B cell (primary cell): ENCODE measurements at regions not wholly inside any gene's neighbourhood (a gene's known extent, or its start where the extent isn't known, plus 50 kb on each side); places are given as distances from the start of the nearest gene placed in this dataset.

Experiments
- ATAC-seq: fragments of 200-7000 bp; cut with Tn5 transposase; one replicate; pipeline ENCODE4 v1.10.0; 2021; ENCODE audit warnings: low read depth, mild to moderate bottlenecking, moderate number of reproducible peaks, moderate library complexity
- CTCF ChIA-PET: fragments of 350-600 bp; sonication (Branson Sonifier 250); formaldehyde crosslinking; loops from one replicate; lab custom pipeline; 2021; ENCODE audit warnings: antibody characterized with exemption, inconsistent platforms; lab: Charles Lee
- POLR2A ChIA-PET: fragments of 350-600 bp; sonication (Branson Sonifier 250); formaldehyde crosslinking; loops from one replicate; lab custom pipeline; 2021; ENCODE audit warnings: antibody characterized with exemption; lab: Charles Lee
- DNase-seq: peaks from one replicate; pipeline ENCODE4 v3.0.0; 2013
- H2AFZ ChIP-seq: 2 replicates; pipeline ENCODE4 v1.6.1; 2012; ENCODE audit warnings: mild to moderate bottlenecking, low read depth, low read length; ENCODE audit not compliant: insufficient read depth, poor library complexity, severe bottlenecking
- H3K27ac ChIP-seq, 2 donors: 1 replicate in 1 of 2; 2 replicates in 1 of 2; pipeline ENCODE4 v1.5.1; 2012 to 2013; ENCODE audit warnings: low read length in 2 of 2, mild to moderate bottlenecking in 2 of 2, moderate library complexity in 1 of 2
- H3K27me3 ChIP-seq, 4 experiments: fragments of 200-600 bp in 1 of 4; sonication (generic) in 1 of 4; replicated peaks in 1 of 4; 1 replicate in 2 of 4; 2 replicates in 2 of 4; pipeline versions ENCODE4 v1.6.1 to v1.7.0; 2013 to 2016; ENCODE audit warnings: low read length in 3 of 4, mild to moderate bottlenecking in 2 of 4, mixed read lengths in 1 of 4, moderate library complexity in 1 of 4; ENCODE audit not compliant: insufficient read depth in 4 of 4, control insufficient read depth in 3 of 4; ENCODE audit errors: control extremely low read depth in 1 of 4
- H3K36me3 ChIP-seq, 2 experiments: replicated peaks in 1 of 2; 1 replicate in 1 of 2; 2 replicates in 1 of 2; pipeline versions ENCODE4 v1.6.1 to v1.7.1; 2013; ENCODE audit warnings: low read length in 1 of 2; ENCODE audit not compliant: insufficient read depth in 2 of 2, control insufficient read depth in 1 of 2; ENCODE audit errors: control extremely low read depth in 1 of 2, extremely low read depth in 1 of 2
- H3K4me1 ChIP-seq, 2 donors: fragments of 200-600 bp in 1 of 2; sonication (generic) in 1 of 2; 1 replicate in 1 of 2; 2 replicates in 1 of 2; pipeline versions ENCODE4 v1.5.1 to v1.6.1; 2013 to 2017; ENCODE audit warnings: low read length in 2 of 2; ENCODE audit not compliant: control insufficient read depth in 2 of 2, insufficient read depth in 2 of 2
- H3K4me2 ChIP-seq: replicated peaks from 2 replicates; pipeline ENCODE3; 2012; ENCODE audit warnings: mild to moderate bottlenecking, low read depth, low read length; ENCODE audit not compliant: poor library complexity, severe bottlenecking
- H3K4me3 ChIP-seq, 5 experiments: fragments of 200-600 bp in 1 of 5; sonication (generic) in 1 of 5; 1 replicate in 3 of 5; 2 replicates in 2 of 5; pipeline versions ENCODE4 v1.5.1 to v1.7.0; 2011 to 2016; ENCODE audit warnings: low read length in 4 of 5, mild to moderate bottlenecking in 4 of 5, low read depth in 2 of 5, control low read depth in 1 of 5, moderate library complexity in 1 of 5; ENCODE audit not compliant: insufficient read depth in 1 of 5; ENCODE audit errors: control extremely low read depth in 1 of 5, extremely low read depth in 1 of 5
- H3K79me2 ChIP-seq: fragments of 200-600 bp; sonication (generic); one replicate; pipeline ENCODE4 v1.6.0; 2016; ENCODE audit warnings: low read length; ENCODE audit not compliant: control insufficient read depth, insufficient read depth
- H3K9ac ChIP-seq: fragments of 200-600 bp; sonication (generic); 2 replicates; pipeline ENCODE4 v1.6.1; 2017; ENCODE audit warnings: mild to moderate bottlenecking, low read length, moderate library complexity
- H3K9me3 ChIP-seq, 3 donors: one replicate each; pipeline versions ENCODE4 v1.6.1 to v1.7.1; 2013; ENCODE audit warnings: low read length in 2 of 3; ENCODE audit not compliant: control insufficient read depth in 2 of 3, insufficient read depth in 1 of 3; ENCODE audit errors: control extremely low read depth in 1 of 3
- H4K20me1 ChIP-seq: 2 replicates; pipeline ENCODE4 v1.6.0; 2012; ENCODE audit warnings: mild to moderate bottlenecking, low read length; ENCODE audit not compliant: insufficient read depth, control insufficient read depth, poor library complexity, severe bottlenecking
- H3K27ac Mint-ChIP-seq: one replicate; pipeline ENCODE4 v1.8.0; 2021; ENCODE audit warnings: mixed read lengths
- H3K27me3 Mint-ChIP-seq: one replicate; pipeline ENCODE4 v1.8.0; 2021; ENCODE audit warnings: mixed read lengths
- H3K4me1 Mint-ChIP-seq: one replicate; pipeline ENCODE4 v1.8.0; 2021; ENCODE audit warnings: mixed read lengths
- H3K4me3 Mint-ChIP-seq: one replicate; pipeline ENCODE4 v1.8.0; 2021; ENCODE audit warnings: mixed read lengths
- H3K9me3 Mint-ChIP-seq: one replicate; pipeline ENCODE4 v1.8.0; 2022; ENCODE audit warnings: mixed read lengths; ENCODE audit not compliant: insufficient read depth
- CTCF ChIP-seq: fragments of 200-600 bp; IDR thresholded peaks from one replicate; pipeline ENCODE4 v1.8.0; 2022; ENCODE audit warnings: antibody characterized with exemption, mild to moderate bottlenecking
- EZH2 ChIP-seq: IDR thresholded peaks from 2 replicates; pipeline ENCODE4 v1.6.1; 2012; ENCODE audit warnings: borderline replicate concordance, low read depth, mild to moderate bottlenecking, moderate library complexity, low read length; ENCODE audit not compliant: insufficient read depth, poor library complexity, severe bottlenecking
- WGBS: methylation state at CpG from one replicate; pipeline ENCODE4 v1.1.5; 2013; ENCODE audit warnings: missing lambda C conversion rate; ENCODE audit not compliant: insufficient coverage; 5-methylcytosine and 5-hydroxymethylcytosine counted together
- intact Hi-C: fragments of 100-400 bp; cut with micrococcal nuclease; formaldehyde crosslinking; loops from one replicate; pipeline ENCODE4 v1.10.0; 2022

- no peak overlapping the region for H3K9ac ChIP-seq
- H3K27ac Mint-ChIP-seq: no peak overlapping the region
- H3K9me3 Mint-ChIP-seq: peaks cover 7% of the 10 kb centered on the region
- H3K79me2 ChIP-seq: no peaks in the 10 kb centered on the region
- H2AFZ ChIP-seq: no peak overlapping the region
- peaks cover 0 to 9% (median 1%) of the 10 kb centered on the region in 3 donors for H3K9me3 ChIP-seq
- H3K27ac ChIP-seq: no peak overlapping the region
- TF ChIP-seq EZH2 (no peak), CTCF (no peak)
- no peaks in the 10 kb centered on the region for H4K20me1 ChIP-seq
- no peak overlapping the region for H3K4me2 ChIP-seq
- ATAC-seq: no peak
- CTCF ChIA-PET: no interaction called here
- intact Hi-C loops: no loop called here
- no peaks in the 10 kb centered on the region for H3K27me3 Mint-ChIP-seq
- no peak overlapping the region for H3K4me3 Mint-ChIP-seq
- no peaks in the 10 kb centered on the region for H3K36me3 ChIP-seq
- H3K27me3 ChIP-seq: no peaks in the 10 kb centered on the region
- no peak overlapping the region for H3K4me3 ChIP-seq
- no peaks in the 10 kb centered on the region for H3K4me1 ChIP-seq
- no peak for DNase-seq
- POLR2A ChIA-PET: no interaction called here
- no peaks in the 10 kb centered on the region for H3K4me1 Mint-ChIP-seq
- WGBS: no CpG with 5 or more reads among the region's 1 CpG
Observed at GRCh38 chr5:25604681-25605080, 959.9 kb upstream of the CDH10 start.

DNA sequence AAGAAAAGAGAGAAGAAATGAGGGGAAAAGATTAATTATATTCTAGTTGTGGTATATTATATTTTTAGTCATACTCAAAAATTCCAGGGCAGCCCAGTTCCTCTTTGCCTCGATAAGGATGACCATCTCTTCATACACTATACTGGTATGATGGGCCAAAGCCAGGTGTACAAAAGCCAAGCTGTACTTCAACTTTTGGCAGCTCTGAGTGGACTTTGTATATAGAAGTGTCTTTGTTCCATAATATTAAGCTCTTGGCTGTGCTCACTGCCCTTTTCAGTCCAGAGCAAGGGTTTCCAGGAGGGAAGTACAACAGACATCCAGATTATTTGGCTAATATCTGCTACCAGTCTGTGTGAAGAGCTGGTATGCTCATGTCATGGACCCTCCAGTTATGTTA is 934.3 kb upstream of the CDH10 start:
- no peaks in the 10 kb centered on the region for H3K4me1 Mint-ChIP-seq
- WGBS: no CpG with 5 or more reads among the region's 1 CpG
- TF ChIP-seq EZH2 (no peak), CTCF (no peak)
- H3K27ac ChIP-seq: no peak overlapping the region
- intact Hi-C loops: no loop called here
- H3K4me3 Mint-ChIP-seq: no peak overlapping the region
- no peaks in the 10 kb centered on the region for H3K4me1 ChIP-seq
- H3K9ac ChIP-seq: no peak overlapping the region
- no peak overlapping the region for H3K4me2 ChIP-seq
- no peaks in the 10 kb centered on the region for H3K9me3 Mint-ChIP-seq
- H3K36me3 ChIP-seq: no peaks in the 10 kb centered on the region
- ChIA-PET POLR2A (no interaction called here), CTCF (no interaction called here)
- ATAC-seq: no peak
- H4K20me1 ChIP-seq: no peaks in the 10 kb centered on the region
- no peaks in the 10 kb centered on the region for H3K27me3 ChIP-seq
- H3K79me2 ChIP-seq: no peaks in the 10 kb centered on the region
- H3K9me3 ChIP-seq: peaks cover 0 to 2% (median 0%) of the 10 kb centered on the region in 3 donors
- H3K4me3 ChIP-seq: no peak overlapping the region
- H3K27ac Mint-ChIP-seq: no peak overlapping the region
- no peak for DNase-seq
- no peak overlapping the region for H2AFZ ChIP-seq
- H3K27me3 Mint-ChIP-seq: no peaks in the 10 kb centered on the region
